Type B pancreatic cell (in vitro differentiated cells): ENCODE measurements at regions not wholly inside any gene's neighbourhood (a gene's known extent, or its start where the extent isn't known, plus 50 kb on each side); places are given as distances from the start of the nearest gene placed in this dataset.
A peak's percentile ranks its signal among the peaks of the same experiment; 100 is the strongest.

Source experiments
- DNase-seq: peaks from one replicate; pipeline ENCODE4 v3.0.0; 2021; ENCODE audit warnings: mixed read lengths; ENCODE audit not compliant: unreplicated experiment; ENCODE audit errors: extremely low spot score
- H3K27ac Mint-ChIP-seq: 2 replicates; pipeline ENCODE4 v1.8.0; 2021; ENCODE audit warnings: mild to moderate bottlenecking, mixed read lengths
- H3K27me3 Mint-ChIP-seq: 2 replicates; pipeline ENCODE4 v1.8.0; 2021; ENCODE audit warnings: mixed read lengths
- H3K36me3 Mint-ChIP-seq: 2 replicates; pipeline ENCODE4 v1.8.0; 2021; ENCODE audit warnings: mixed read lengths
- H3K4me1 Mint-ChIP-seq: one replicate; pipeline ENCODE4 v1.8.0; 2021; ENCODE audit warnings: mixed read lengths; ENCODE audit not compliant: unreplicated experiment
- H3K4me3 Mint-ChIP-seq: 2 replicates; pipeline ENCODE4 v1.8.0; 2021; ENCODE audit warnings: mild to moderate bottlenecking, mixed read lengths
- H3K9me3 Mint-ChIP-seq: 2 replicates; pipeline ENCODE4 v1.8.0; 2021; ENCODE audit warnings: mixed read lengths
- CTCF ChIP-seq: fragments of 200-600 bp; sonication (generic); conservative IDR thresholded peaks from 2 replicates; pipeline ENCODE4 v1.5.0; 2021; ENCODE audit warnings: antibody characterized with exemption, mild to moderate bottlenecking

- TF ChIP-seq CTCF, result no peak
- Mint-ChIP-seq H3K27ac (no peak overlapping the region), H3K27me3 (no peaks in the 10 kb centered on the region), H3K4me3 (no peak overlapping the region), H3K36me3 (no peaks in the 10 kb centered on the region), H3K4me1 (peaks cover 43% of the 10 kb centered on the region), H3K9me3 (no peaks in the 10 kb centered on the region)
- no peak for DNase-seq
Observed at GRCh38 chr15:95897651-95898050, 432.8 kb upstream of the NR2F2 start.

- no peak for DNase-seq
- Mint-ChIP-seq H3K4me3 (no peak overlapping the region), H3K36me3 (no peaks in the 10 kb centered on the region), H3K27me3 (no peaks in the 10 kb centered on the region), H3K27ac (no peak overlapping the region), H3K9me3 (no peaks in the 10 kb centered on the region), H3K4me1 (peaks cover 52% of the 10 kb centered on the region)
- no peak for TF ChIP-seq CTCF
Observed at GRCh38 chr15:95898761-95899160, 431.7 kb upstream of the NR2F2 start.

GRCh38 chr15:95901271-95901670 is 429.2 kb upstream of the NR2F2 start:
- Mint-ChIP-seq H3K9me3 (peaks cover 7% of the 10 kb centered on the region), H3K27me3 (no peaks in the 10 kb centered on the region)

GRCh38 chr15:95902606-95903005 is 427.9 kb upstream of the NR2F2 start:
- peak overlapping the region; percentile 3 for H3K4me3 Mint-ChIP-seq
- no peak for TF ChIP-seq CTCF
- no peaks in the 10 kb centered on the region for H3K27me3 Mint-ChIP-seq
- peaks cover 32% of the 10 kb centered on the region for H3K4me1 Mint-ChIP-seq
- H3K27ac Mint-ChIP-seq, result peak overlapping the region; percentile 13
- DNase-seq, result no peak
- peaks cover 5% of the 10 kb centered on the region for H3K36me3 Mint-ChIP-seq
- peaks cover 7% of the 10 kb centered on the region for H3K9me3 Mint-ChIP-seq

More at GRCh38 chr15:95901271-95901670, 429.2 kb upstream of the NR2F2 start:
- H3K4me3 Mint-ChIP-seq, result no peak overlapping the region
- no peak for TF ChIP-seq CTCF
- H3K36me3 Mint-ChIP-seq, result peaks cover 5% of the 10 kb centered on the region
- DNase-seq, result no peak
- H3K4me1 Mint-ChIP-seq, result peaks cover 33% of the 10 kb centered on the region
- no peak overlapping the region for H3K27ac Mint-ChIP-seq

GRCh38 chr15:95903352-95903751 is 427.1 kb upstream of the NR2F2 start:
- H3K9me3 Mint-ChIP-seq, result peaks cover 7% of the 10 kb centered on the region
- no peak overlapping the region for H3K4me3 Mint-ChIP-seq
- no peaks in the 10 kb centered on the region for H3K27me3 Mint-ChIP-seq
- peaks cover 5% of the 10 kb centered on the region for H3K36me3 Mint-ChIP-seq
- H3K27ac Mint-ChIP-seq, result no peak overlapping the region
- peaks cover 29% of the 10 kb centered on the region for H3K4me1 Mint-ChIP-seq
- DNase-seq, result no peak
- TF ChIP-seq CTCF, result no peak

- TF ChIP-seq CTCF, result no peak
- Mint-ChIP-seq H3K27me3 (peaks cover 8% of the 10 kb centered on the region), H3K27ac (no peak overlapping the region), H3K36me3 (peaks cover 3% of the 10 kb centered on the region), H3K4me3 (no peak overlapping the region), H3K4me1 (peaks cover 13% of the 10 kb centered on the region), H3K9me3 (peaks cover 5% of the 10 kb centered on the region)
- DNase-seq, result no peak
Observed at GRCh38 chr15:95910643-95911212, 419.8 kb upstream of the NR2F2 start.
